WTC11 (cell line): ENCODE measurements at regions not wholly inside any gene's neighbourhood (a gene's known extent, or its start where the extent isn't known, plus 50 kb on each side); places are given as distances from the start of the nearest gene placed in this dataset.

ENCODE experiments used
- ATAC-seq: fragments of 200-7000 bp; cut with Tn5 transposase; 2 replicates; pipeline ENCODE4 v1.10.0; 2021; ENCODE audit warnings: mild to moderate bottlenecking, moderate library complexity
- CTCF ChIA-PET: fragments of 300-600 bp; sonication (Branson Sonifier 250); formaldehyde crosslinking; loops from one replicate; lab custom pipeline; 2021; ENCODE audit warnings: antibody characterized with exemption; lab: Charles Lee
- POLR2A ChIA-PET: fragments of 350-600 bp; sonication (Branson Sonifier 250); formaldehyde crosslinking; loops from one replicate; lab custom pipeline; 2021; ENCODE audit warnings: antibody characterized with exemption; lab: Charles Lee
- DNase-seq: peaks from one replicate; pipeline ENCODE4 v3.0.0; 2021; ENCODE audit warnings: low spot score
- H3K27ac Mint-ChIP-seq: 2 replicates; pipeline ENCODE4 v1.8.0; 2021; ENCODE audit warnings: mixed read lengths
- H3K27me3 Mint-ChIP-seq: 2 replicates; pipeline ENCODE4 v1.8.0; 2021; ENCODE audit warnings: low read depth, mild to moderate bottlenecking, moderate library complexity, mixed read lengths
- H3K36me3 Mint-ChIP-seq: 2 replicates; pipeline ENCODE4 v1.8.0; 2021; ENCODE audit warnings: mixed read lengths
- H3K4me1 Mint-ChIP-seq: 2 replicates; pipeline ENCODE4 v1.8.0; 2022; ENCODE audit warnings: mixed read lengths
- H3K4me3 Mint-ChIP-seq: 2 replicates; pipeline ENCODE4 v1.8.0; 2021; ENCODE audit warnings: mild to moderate bottlenecking, moderate library complexity, mixed read lengths
- H3K9me3 Mint-ChIP-seq: 2 replicates; pipeline ENCODE4 v1.8.0; 2021; ENCODE audit warnings: mixed read lengths
- FOXJ3 ChIP-seq: sonication (generic); formaldehyde crosslinking; IDR thresholded peaks from 2 replicates; pipeline ENCODE4 v1.9.0; 2021; ENCODE audit warnings: missing genetic modification reagents, mild to moderate bottlenecking, borderline replicate concordance
- FOXP1 ChIP-seq: sonication (generic); formaldehyde crosslinking; IDR thresholded peaks from 2 replicates; pipeline ENCODE4 v1.8.0; 2022; ENCODE audit warnings: missing genetic modification reagents, mild to moderate bottlenecking, moderate library complexity, borderline replicate concordance
- NFE2L1 ChIP-seq: sonication (generic); formaldehyde crosslinking; IDR thresholded peaks from 2 replicates; pipeline ENCODE4 v1.8.1; 2023; ENCODE audit warnings: missing genetic modification reagents
- ZBTB21 ChIP-seq: sonication (generic); formaldehyde crosslinking; IDR thresholded peaks from 2 replicates; pipeline ENCODE4 v1.8.1; 2023; ENCODE audit warnings: mild to moderate bottlenecking, missing genetic modification reagents, borderline replicate concordance
- ZNF396 ChIP-seq: fragments of 250-450 bp; sonication (Bioruptor Pico); IDR thresholded peaks from 2 replicates; pipeline ENCODE4 v1.8.0; 2021; ENCODE audit warnings: mild to moderate bottlenecking, moderate library complexity, borderline replicate concordance
- TF ChIP-seq, protein P1 (sequence below): fragments of 250-450 bp; sonication (Bioruptor Pico); IDR thresholded peaks from 2 replicates; pipeline ENCODE4 v1.9.0; 2021; ENCODE audit warnings: mild to moderate bottlenecking
- TF ChIP-seq, protein P2 (sequence below): fragments of 250-450 bp; sonication (Bioruptor Pico); conservative IDR thresholded peaks from 2 replicates; pipeline ENCODE4 v1.9.0; 2021; ENCODE audit warnings: mild to moderate bottlenecking
- TF ChIP-seq, protein P3 (sequence below): sonication (generic); formaldehyde crosslinking; IDR thresholded peaks from 2 replicates; pipeline ENCODE4 v1.8.0; 2023; ENCODE audit warnings: mild to moderate bottlenecking, missing genetic modification reagents
- TF ChIP-seq, protein P4 (sequence below): fragments of 250-450 bp; sonication (Bioruptor Pico); IDR thresholded peaks from 2 replicates; pipeline ENCODE4 v1.9.0; 2021; ENCODE audit warnings: mild to moderate bottlenecking, borderline replicate concordance
- TF ChIP-seq, protein P5 (sequence below): fragments of 250-450 bp; sonication (Bioruptor Pico); IDR thresholded peaks from 2 replicates; pipeline ENCODE4 v1.9.0; 2021; ENCODE audit warnings: mild to moderate bottlenecking

DNA sequence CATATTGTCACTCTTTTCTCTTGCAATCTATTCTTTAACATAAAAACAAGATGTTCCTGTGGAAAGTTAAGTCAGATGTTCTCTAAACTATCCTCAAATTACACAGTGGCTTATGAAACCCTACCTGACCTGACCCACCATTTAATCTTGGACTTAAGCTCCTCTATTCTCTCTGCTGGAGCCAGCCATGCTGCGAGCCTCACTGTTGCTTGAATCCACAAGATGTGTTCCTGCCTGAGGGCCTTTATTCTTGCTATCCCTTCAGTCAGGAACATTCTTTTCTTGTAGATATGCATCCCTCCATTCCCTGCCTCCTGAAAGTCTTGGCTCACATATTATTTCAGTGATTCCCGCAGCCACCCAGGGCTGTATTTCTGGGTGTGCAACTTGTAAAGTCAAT lies 283.2 kb downstream of the EPHA7 start (continued):
- TF ChIP-seq, protein P1, sequence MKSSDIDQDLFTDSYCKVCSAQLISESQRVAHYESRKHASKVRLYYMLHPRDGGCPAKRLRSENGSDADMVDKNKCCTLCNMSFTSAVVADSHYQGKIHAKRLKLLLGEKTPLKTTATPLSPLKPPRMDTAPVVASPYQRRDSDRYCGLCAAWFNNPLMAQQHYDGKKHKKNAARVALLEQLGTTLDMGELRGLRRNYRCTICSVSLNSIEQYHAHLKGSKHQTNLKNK (CRISPR knock-in tag), result no peak
- TF ChIP-seq, protein P2, sequence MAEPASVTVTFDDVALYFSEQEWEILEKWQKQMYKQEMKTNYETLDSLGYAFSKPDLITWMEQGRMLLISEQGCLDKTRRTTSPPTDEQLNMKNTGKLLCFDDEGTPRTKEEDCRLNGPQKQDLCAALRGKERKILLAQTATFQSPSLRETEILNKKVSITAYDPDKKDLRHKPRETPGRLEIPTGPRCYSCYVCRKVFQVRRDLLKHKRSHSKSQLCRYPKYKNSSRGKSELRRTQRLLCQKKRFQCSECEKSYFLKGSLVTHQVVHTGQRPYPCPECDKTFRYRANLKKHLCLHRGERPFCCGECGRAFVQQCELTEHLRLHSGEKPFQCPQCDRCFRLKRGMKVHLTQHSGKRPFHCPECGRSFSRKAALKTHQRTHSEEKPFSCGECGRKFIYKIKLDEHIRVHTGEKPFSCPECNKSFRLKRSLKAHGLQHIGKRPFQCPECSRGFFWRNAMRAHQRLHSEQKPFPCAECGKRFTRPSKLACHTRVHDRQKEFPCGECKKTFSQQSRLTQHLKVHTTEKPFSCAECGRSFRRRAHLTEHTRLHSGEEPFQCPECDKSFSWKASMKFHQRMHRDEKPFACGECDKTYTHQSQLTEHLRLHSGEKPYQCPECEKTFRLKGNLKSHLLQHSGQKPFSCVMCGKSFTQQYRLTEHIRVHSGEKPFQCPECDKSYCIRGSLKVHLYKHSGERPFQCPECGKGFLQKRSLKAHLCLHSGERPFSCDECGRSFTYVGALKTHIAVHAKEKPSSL (CRISPR knock-in tag), result no peak
- TF ChIP-seq, all 79 proteins: peak for 0

DNA sequence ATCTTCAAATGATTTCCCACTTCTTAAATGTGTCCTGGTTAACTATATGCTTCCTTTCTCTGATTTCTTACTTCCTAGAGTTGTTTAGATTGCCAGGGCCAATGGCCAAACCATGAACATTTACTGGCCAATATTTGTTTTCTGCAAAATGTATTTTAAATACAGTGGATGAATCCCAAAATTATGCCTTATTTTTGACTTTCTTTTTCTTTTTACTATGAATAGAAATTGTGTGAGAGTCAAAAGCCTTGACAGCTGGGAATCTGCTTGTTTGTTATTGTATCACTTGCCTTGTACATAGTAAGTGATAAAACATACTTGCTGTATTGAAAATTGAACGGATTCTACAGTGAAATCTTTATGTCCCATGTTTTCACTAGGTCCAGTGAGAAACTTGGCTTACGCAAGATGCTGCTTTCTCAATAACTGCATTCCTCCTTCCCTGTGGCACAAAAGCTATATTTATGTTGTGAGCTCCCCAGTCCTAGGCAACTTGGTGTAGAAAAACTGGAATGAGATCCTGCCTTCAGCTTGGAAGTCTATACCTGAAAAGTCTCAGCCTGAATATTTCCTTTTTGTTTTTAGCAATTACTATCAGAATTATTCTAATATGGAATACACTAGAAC lies 295.2 kb downstream of the EPHA7 start:
- POLR2A ChIA-PET, result no interaction called here
- CTCF ChIA-PET, result no interaction called here
- Mint-ChIP-seq H3K4me3 (no peak overlapping the region), H3K36me3 (peaks cover 13% of the 10 kb centered on the region), H3K27me3 (no peaks in the 10 kb centered on the region), H3K9me3 (peaks cover 17% of the 10 kb centered on the region), H3K4me1 (peaks cover 51% of the 10 kb centered on the region), H3K27ac (peak overlapping the region; percentile 40; the same call in 1 of the 2 replicates)
- DNase-seq (no peak), ATAC-seq (no peak)
- TF ChIP-seq, protein P3, sequence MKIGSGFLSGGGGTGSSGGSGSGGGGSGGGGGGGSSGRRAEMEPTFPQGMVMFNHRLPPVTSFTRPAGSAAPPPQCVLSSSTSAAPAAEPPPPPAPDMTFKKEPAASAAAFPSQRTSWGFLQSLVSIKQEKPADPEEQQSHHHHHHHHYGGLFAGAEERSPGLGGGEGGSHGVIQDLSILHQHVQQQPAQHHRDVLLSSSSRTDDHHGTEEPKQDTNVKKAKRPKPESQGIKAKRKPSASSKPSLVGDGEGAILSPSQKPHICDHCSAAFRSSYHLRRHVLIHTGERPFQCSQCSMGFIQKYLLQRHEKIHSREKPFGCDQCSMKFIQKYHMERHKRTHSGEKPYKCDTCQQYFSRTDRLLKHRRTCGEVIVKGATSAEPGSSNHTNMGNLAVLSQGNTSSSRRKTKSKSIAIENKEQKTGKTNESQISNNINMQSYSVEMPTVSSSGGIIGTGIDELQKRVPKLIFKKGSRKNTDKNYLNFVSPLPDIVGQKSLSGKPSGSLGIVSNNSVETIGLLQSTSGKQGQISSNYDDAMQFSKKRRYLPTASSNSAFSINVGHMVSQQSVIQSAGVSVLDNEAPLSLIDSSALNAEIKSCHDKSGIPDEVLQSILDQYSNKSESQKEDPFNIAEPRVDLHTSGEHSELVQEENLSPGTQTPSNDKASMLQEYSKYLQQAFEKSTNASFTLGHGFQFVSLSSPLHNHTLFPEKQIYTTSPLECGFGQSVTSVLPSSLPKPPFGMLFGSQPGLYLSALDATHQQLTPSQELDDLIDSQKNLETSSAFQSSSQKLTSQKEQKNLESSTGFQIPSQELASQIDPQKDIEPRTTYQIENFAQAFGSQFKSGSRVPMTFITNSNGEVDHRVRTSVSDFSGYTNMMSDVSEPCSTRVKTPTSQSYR (CRISPR knock-in tag), result no peak
- no peak for TF ChIP-seq ZNF396 (CRISPR knock-in tag)
- TF ChIP-seq ZBTB21, result no peak
- no peak for TF ChIP-seq NFE2L1 (CRISPR knock-in tag)
- TF ChIP-seq FOXJ3 (CRISPR knock-in tag), result no peak
- TF ChIP-seq, protein P4, sequence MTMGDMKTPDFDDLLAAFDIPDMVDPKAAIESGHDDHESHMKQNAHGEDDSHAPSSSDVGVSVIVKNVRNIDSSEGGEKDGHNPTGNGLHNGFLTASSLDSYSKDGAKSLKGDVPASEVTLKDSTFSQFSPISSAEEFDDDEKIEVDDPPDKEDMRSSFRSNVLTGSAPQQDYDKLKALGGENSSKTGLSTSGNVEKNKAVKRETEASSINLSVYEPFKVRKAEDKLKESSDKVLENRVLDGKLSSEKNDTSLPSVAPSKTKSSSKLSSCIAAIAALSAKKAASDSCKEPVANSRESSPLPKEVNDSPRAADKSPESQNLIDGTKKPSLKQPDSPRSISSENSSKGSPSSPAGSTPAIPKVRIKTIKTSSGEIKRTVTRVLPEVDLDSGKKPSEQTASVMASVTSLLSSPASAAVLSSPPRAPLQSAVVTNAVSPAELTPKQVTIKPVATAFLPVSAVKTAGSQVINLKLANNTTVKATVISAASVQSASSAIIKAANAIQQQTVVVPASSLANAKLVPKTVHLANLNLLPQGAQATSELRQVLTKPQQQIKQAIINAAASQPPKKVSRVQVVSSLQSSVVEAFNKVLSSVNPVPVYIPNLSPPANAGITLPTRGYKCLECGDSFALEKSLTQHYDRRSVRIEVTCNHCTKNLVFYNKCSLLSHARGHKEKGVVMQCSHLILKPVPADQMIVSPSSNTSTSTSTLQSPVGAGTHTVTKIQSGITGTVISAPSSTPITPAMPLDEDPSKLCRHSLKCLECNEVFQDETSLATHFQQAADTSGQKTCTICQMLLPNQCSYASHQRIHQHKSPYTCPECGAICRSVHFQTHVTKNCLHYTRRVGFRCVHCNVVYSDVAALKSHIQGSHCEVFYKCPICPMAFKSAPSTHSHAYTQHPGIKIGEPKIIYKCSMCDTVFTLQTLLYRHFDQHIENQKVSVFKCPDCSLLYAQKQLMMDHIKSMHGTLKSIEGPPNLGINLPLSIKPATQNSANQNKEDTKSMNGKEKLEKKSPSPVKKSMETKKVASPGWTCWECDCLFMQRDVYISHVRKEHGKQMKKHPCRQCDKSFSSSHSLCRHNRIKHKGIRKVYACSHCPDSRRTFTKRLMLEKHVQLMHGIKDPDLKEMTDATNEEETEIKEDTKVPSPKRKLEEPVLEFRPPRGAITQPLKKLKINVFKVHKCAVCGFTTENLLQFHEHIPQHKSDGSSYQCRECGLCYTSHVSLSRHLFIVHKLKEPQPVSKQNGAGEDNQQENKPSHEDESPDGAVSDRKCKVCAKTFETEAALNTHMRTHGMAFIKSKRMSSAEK (CRISPR knock-in tag), result no peak
- TF ChIP-seq FOXP1, result no peak
- TF ChIP-seq, protein P5, sequence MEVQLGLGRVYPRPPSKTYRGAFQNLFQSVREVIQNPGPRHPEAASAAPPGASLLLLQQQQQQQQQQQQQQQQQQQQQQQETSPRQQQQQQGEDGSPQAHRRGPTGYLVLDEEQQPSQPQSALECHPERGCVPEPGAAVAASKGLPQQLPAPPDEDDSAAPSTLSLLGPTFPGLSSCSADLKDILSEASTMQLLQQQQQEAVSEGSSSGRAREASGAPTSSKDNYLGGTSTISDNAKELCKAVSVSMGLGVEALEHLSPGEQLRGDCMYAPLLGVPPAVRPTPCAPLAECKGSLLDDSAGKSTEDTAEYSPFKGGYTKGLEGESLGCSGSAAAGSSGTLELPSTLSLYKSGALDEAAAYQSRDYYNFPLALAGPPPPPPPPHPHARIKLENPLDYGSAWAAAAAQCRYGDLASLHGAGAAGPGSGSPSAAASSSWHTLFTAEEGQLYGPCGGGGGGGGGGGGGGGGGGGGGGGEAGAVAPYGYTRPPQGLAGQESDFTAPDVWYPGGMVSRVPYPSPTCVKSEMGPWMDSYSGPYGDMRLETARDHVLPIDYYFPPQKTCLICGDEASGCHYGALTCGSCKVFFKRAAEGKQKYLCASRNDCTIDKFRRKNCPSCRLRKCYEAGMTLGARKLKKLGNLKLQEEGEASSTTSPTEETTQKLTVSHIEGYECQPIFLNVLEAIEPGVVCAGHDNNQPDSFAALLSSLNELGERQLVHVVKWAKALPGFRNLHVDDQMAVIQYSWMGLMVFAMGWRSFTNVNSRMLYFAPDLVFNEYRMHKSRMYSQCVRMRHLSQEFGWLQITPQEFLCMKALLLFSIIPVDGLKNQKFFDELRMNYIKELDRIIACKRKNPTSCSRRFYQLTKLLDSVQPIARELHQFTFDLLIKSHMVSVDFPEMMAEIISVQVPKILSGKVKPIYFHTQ (CRISPR knock-in tag), result no peak
